HG03095 (cell line): ENCODE measurements at regions not wholly inside any gene's neighbourhood (a gene's known extent, or its start where the extent isn't known, plus 50 kb on each side); places are given as distances from the start of the nearest gene placed in this dataset.
"Not testable (repeated sequence)": the region's sequence is repeated elsewhere in the genome, so short reads cannot be mapped to it uniquely, and the experiment has no call there.

Experiments used
- ATAC-seq: cut with Tn5 transposase; IDR thresholded peaks from one replicate; pipeline ENCODE4 v1.9.1; 2021; ENCODE audit warnings: moderate library complexity; ENCODE audit not compliant: unreplicated experiment

- no peak for ATAC-seq
Measured at GRCh38 chr20:20797521-20798310, 85.3 kb upstream of the RALGAPA2 start.

- ATAC-seq = no peak
Measured at GRCh38 chr20:20796766-20797440, 84.5 kb upstream of the RALGAPA2 start.

- no peak for ATAC-seq
Measured at GRCh38 chr20:20795721-20796120, 83.3 kb upstream of the RALGAPA2 start.

- ATAC-seq = no peak
Measured at GRCh38 chr20:20795119-20795518, 82.7 kb upstream of the RALGAPA2 start.

- ATAC-seq = no peak
Measured at GRCh38 chr20:20793591-20793990, 81.1 kb upstream of the RALGAPA2 start.

GRCh38 chr20:20791664-20792568, 79.5 kb upstream of the RALGAPA2 start:
- no peak for ATAC-seq

GRCh38 chr20:20788308-20788707, 75.9 kb upstream of the RALGAPA2 start:
- no peak for ATAC-seq

GRCh38 chr20:20786428-20786827, 74.0 kb upstream of the RALGAPA2 start:
- ATAC-seq = no peak

GRCh38 chr20:20785226-20785625, 72.8 kb upstream of the RALGAPA2 start:
- no peak for ATAC-seq

- ATAC-seq = not testable (repeated sequence)
Measured at GRCh38 chr20:20784450-20784849, 72.0 kb upstream of the RALGAPA2 start.

- no peak for ATAC-seq
Measured at GRCh38 chr20:20783450-20783849, 71.0 kb upstream of the RALGAPA2 start.

- no peak for ATAC-seq
Measured at GRCh38 chr20:20782755-20783154, 70.3 kb upstream of the RALGAPA2 start.

- ATAC-seq = no peak
Measured at GRCh38 chr20:20782231-20782630, 69.8 kb upstream of the RALGAPA2 start.

GRCh38 chr20:20781029-20781428, 68.6 kb upstream of the RALGAPA2 start:
- no peak for ATAC-seq

GRCh38 chr20:20780127-20780824, 67.8 kb upstream of the RALGAPA2 start:
- no peak for ATAC-seq

GRCh38 chr20:20778676-20779075, 66.2 kb upstream of the RALGAPA2 start:
- ATAC-seq = no peak

- ATAC-seq = no peak
Measured at GRCh38 chr20:20772497-20773085, 60.1 kb upstream of the RALGAPA2 start.

GRCh38 chr20:20768202-20768815, 55.9 kb upstream of the RALGAPA2 start:
- ATAC-seq = no peak

- ATAC-seq = no peak
Measured at GRCh38 chr20:20765696-20766365, 53.4 kb upstream of the RALGAPA2 start.
